ENCODE measurements at regions not wholly inside any gene's neighbourhood (a gene's known extent, or its start where the extent isn't known, plus 50 kb on each side); places are given as distances from the start of the nearest gene placed in this dataset.

DNA sequence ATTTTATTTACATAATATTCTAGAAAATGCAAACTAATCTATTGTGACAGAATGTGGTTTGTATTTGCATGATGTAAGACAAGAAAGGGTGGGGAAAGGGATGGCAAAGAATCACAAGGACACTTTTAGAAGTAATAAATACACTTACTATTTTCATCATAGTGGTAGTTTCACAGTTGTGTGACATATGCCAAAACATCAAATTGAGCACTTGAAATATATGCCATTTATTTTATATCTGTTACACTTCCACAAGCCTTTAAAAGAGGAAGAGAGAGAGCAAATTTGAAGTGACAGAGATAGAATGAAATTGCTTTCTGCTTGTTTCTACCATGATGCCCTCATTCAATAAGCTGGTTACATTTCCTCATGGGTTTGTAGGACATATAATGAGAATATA is 230.0 kb upstream of the NWD2 start:
- TF ChIP-seq, protein P1, sequence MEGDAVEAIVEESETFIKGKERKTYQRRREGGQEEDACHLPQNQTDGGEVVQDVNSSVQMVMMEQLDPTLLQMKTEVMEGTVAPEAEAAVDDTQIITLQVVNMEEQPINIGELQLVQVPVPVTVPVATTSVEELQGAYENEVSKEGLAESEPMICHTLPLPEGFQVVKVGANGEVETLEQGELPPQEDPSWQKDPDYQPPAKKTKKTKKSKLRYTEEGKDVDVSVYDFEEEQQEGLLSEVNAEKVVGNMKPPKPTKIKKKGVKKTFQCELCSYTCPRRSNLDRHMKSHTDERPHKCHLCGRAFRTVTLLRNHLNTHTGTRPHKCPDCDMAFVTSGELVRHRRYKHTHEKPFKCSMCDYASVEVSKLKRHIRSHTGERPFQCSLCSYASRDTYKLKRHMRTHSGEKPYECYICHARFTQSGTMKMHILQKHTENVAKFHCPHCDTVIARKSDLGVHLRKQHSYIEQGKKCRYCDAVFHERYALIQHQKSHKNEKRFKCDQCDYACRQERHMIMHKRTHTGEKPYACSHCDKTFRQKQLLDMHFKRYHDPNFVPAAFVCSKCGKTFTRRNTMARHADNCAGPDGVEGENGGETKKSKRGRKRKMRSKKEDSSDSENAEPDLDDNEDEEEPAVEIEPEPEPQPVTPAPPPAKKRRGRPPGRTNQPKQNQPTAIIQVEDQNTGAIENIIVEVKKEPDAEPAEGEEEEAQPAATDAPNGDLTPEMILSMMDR (IDR thresholded peaks at IDR 0.05) = no peak
- Histone ChIP-seq H3K4me3 (no peak overlapping the region), H3K4me1 (replicated peaks in 1 of 2) (no peaks in the 10 kb centered on the region), H3K27ac (no peak overlapping the region), H3K9me3 (replicated peaks in 1 of 3) (no peaks in the 10 kb centered on the region), H3K27me3 (no peaks in the 10 kb centered on the region), H3K36me3 (replicated peaks in 1 of 2) (no peaks in the 10 kb centered on the region)
- DNase-seq = no peak
- intact Hi-C loops (cut with DNase I) = no loop called here

DNA sequence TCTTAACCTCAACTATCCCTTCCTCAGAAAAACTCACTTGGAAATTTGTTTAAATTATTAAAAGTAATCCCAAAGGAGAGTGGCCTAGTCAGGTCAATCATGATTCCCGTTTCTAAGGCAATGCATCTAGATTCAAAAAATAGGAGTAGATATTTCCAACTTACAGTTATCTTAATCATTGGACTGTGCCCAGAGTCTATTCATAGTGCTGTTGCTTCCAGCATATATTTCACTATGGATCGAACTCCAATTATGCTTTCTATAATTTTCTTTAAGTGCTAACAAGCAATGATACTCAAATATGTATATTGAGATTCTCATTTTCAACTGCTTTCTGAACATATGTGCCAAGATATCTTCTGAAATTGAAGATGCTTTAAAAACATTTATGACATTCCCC is 229.2 kb upstream of the NWD2 start:
- intact Hi-C loops (cut with DNase I) = no loop called here
- TF ChIP-seq, protein P1 (IDR thresholded peaks at IDR 0.05) = no peak
- TF ChIP-seq POLR2A (IDR thresholded peaks at IDR 0.05) = no peak
- no peaks in the 10 kb centered on the region for H3K36me3 ChIP-seq (replicated peaks in 1 of 2)
- H3K27ac ChIP-seq = no peak overlapping the region
- H3K4me3 ChIP-seq = no peak overlapping the region
- DNase-seq = no peak
- H3K4me1 ChIP-seq (replicated peaks in 1 of 2) = no peaks in the 10 kb centered on the region
- WGBS, 4 donors = 84 to 92% (median 89%) methylated on average over 2 of the region's 2 CpGs
- H3K9me3 ChIP-seq (replicated peaks in 1 of 3) = no peaks in the 10 kb centered on the region
- no peaks in the 10 kb centered on the region for H3K27me3 ChIP-seq

DNA sequence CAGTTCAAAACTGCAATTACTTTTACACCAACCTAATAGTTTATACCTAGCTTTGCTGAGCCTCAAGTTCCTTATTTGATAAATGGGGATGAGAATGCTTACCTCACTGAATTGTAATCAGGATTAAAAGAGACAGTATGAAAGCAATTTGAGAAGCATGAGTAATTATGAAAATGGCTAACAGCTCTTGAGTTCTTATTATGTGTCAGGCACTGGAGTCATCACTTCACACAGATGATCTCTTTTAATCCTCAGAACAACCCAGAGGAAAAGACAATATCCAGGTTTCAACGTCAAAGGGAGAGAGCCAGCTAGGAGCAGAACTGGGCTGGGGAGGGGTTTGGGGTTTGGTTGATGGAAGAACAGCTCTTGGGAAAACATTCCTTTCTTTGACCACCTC is 221.0 kb upstream of the NWD2 start:
- Histone ChIP-seq H3K9me3 (replicated peaks in 1 of 3) (no peaks in the 10 kb centered on the region), H3K27ac (no peak overlapping the region), H3K27me3 (no peaks in the 10 kb centered on the region), H3K36me3 (replicated peaks in 1 of 2) (no peaks in the 10 kb centered on the region), H3K4me3 (no peak overlapping the region), H3K4me1 (replicated peaks in 1 of 2) (no peaks in the 10 kb centered on the region)
- no peak for TF ChIP-seq POLR2A (IDR thresholded peaks at IDR 0.05)
- TF ChIP-seq, protein P1 (IDR thresholded peaks at IDR 0.05) = no peak
- DNase-seq = no peak
- intact Hi-C loops (cut with DNase I) = no loop called here
- WGBS, 4 donors = 40 to 88% (median 78%) methylated on average over 1 of the region's 1 CpG

DNA sequence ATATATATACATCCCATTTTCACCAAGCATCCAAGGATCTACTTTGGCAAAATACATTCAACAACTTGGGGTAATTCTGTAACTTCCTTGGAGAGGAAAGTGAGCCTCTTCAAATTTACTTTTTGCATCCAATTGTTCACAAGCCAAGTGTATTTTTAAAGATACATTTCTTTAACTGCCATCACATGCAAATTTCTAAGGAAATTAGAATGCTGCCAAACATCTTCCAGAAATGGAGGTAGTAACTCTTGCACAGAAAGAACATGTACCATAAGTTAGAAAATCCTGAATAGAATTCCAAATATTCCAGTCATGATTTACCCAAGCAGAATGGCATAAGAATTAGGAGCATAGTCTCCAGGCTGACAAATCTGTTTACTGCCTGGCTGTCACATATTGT is 220.5 kb upstream of the NWD2 start:
- intact Hi-C loops (cut with DNase I) = no loop called here
- H3K36me3 ChIP-seq (replicated peaks in 1 of 2) = no peaks in the 10 kb centered on the region
- no peak overlapping the region for H3K4me3 ChIP-seq
- H3K9me3 ChIP-seq (replicated peaks in 1 of 3) = no peaks in the 10 kb centered on the region
- TF ChIP-seq POLR2A (IDR thresholded peaks at IDR 0.05) = no peak
- TF ChIP-seq, protein P1 (IDR thresholded peaks at IDR 0.05) = no peak
- DNase-seq = no peak
- H3K27ac ChIP-seq = no peak overlapping the region
- H3K4me1 ChIP-seq (replicated peaks in 1 of 2) = no peaks in the 10 kb centered on the region
- no peaks in the 10 kb centered on the region for H3K27me3 ChIP-seq
